Large intestine (tissue), 3 donors: ENCODE measurements at regions not wholly inside any gene's neighbourhood (a gene's known extent, or its start where the extent isn't known, plus 50 kb on each side); places are given as distances from the start of the nearest gene placed in this dataset.

Source experiments
- DNase-seq, 2 donors: peaks; one replicate each; pipeline versions ENCODE4 v3.0.0 to v3.0.0-alpha.2; 2013
- H3K27ac ChIP-seq: one replicate; pipeline ENCODE4 v1.5.1; 2013; ENCODE audit warnings: low read length
- H3K27me3 ChIP-seq: 2 replicates; pipeline ENCODE4 v1.6.1; 2013; ENCODE audit warnings: low read length; ENCODE audit not compliant: control insufficient read depth, insufficient read depth
- H3K36me3 ChIP-seq: 2 replicates; pipeline ENCODE4 v1.6.1; 2013; ENCODE audit warnings: low read length; ENCODE audit not compliant: control insufficient read depth, insufficient read depth
- H3K4me1 ChIP-seq: one replicate; pipeline ENCODE4 v1.6.1; 2013; ENCODE audit warnings: low read length; ENCODE audit not compliant: control insufficient read depth, insufficient read depth
- H3K4me3 ChIP-seq: one replicate; pipeline ENCODE4 v1.5.1; 2013; ENCODE audit warnings: low read length
- H3K9me3 ChIP-seq: one replicate; pipeline ENCODE4 v1.6.1; 2013; ENCODE audit warnings: mild to moderate bottlenecking, low read depth, low read length, moderate library complexity; ENCODE audit not compliant: control insufficient read depth
- WGBS: methylation state at CpG from one replicate; pipeline ENCODE4 v1.1.5; 2013; ENCODE audit warnings: low lambda C conversion rate; ENCODE audit not compliant: insufficient coverage; 5-methylcytosine and 5-hydroxymethylcytosine counted together

- Histone ChIP-seq H3K4me3 (no peak overlapping the region), H3K4me1 (no peaks in the 10 kb centered on the region), H3K27me3 (no peaks in the 10 kb centered on the region), H3K36me3 (no peaks in the 10 kb centered on the region), H3K9me3 (no peaks in the 10 kb centered on the region), H3K27ac (no peak overlapping the region)
- WGBS, result no CpG with 5 or more reads among the region's 5 CpGs
- DNase-seq, result no peak
Measured at GRCh38 chr7:68739306-68739705, 859.0 kb upstream of the AUTS2 start.

GRCh38 chr7:68744036-68744435 is 854.2 kb upstream of the AUTS2 start:
- Histone ChIP-seq H3K4me3 (no peak overlapping the region), H3K27ac (no peak overlapping the region), H3K27me3 (no peaks in the 10 kb centered on the region), H3K4me1 (no peaks in the 10 kb centered on the region), H3K36me3 (no peaks in the 10 kb centered on the region), H3K9me3 (no peaks in the 10 kb centered on the region)
- 75% methylated on average over 2 of the region's 5 CpGs for WGBS
- no peak for DNase-seq

GRCh38 chr7:68748934-68749900 is 849.1 kb upstream of the AUTS2 start:
- H3K27ac ChIP-seq, result no peak overlapping the region
- H3K27me3 ChIP-seq, result no peaks in the 10 kb centered on the region
- H3K4me3 ChIP-seq, result no peak overlapping the region
- H3K9me3 ChIP-seq, result no peaks in the 10 kb centered on the region
- no peaks in the 10 kb centered on the region for H3K4me1 ChIP-seq
- DNase-seq, result no peak
- H3K36me3 ChIP-seq, result no peaks in the 10 kb centered on the region
- 97% methylated on average over 5 of the region's 14 CpGs for WGBS

GRCh38 chr7:68752485-68753178 is 845.6 kb upstream of the AUTS2 start:
- Histone ChIP-seq H3K36me3 (no peaks in the 10 kb centered on the region), H3K4me3 (no peak overlapping the region)

GRCh38 chr7:68754414-68754813 is 843.9 kb upstream of the AUTS2 start:
- H3K4me1 ChIP-seq, result no peaks in the 10 kb centered on the region
- no peak overlapping the region for H3K4me3 ChIP-seq
- no peaks in the 10 kb centered on the region for H3K27me3 ChIP-seq
- WGBS, result no CpG with 5 or more reads among the region's 2 CpGs
- H3K9me3 ChIP-seq, result no peaks in the 10 kb centered on the region
- H3K36me3 ChIP-seq, result no peaks in the 10 kb centered on the region
- no peak overlapping the region for H3K27ac ChIP-seq
- DNase-seq, result no peak

More at GRCh38 chr7:68752485-68753178, 845.6 kb upstream of the AUTS2 start:
- no peak for DNase-seq
- WGBS, result 96% methylated on average over 3 of the region's 5 CpGs
- no peaks in the 10 kb centered on the region for H3K9me3 ChIP-seq
- H3K27ac ChIP-seq, result no peak overlapping the region
- no peaks in the 10 kb centered on the region for H3K27me3 ChIP-seq
- H3K4me1 ChIP-seq, result no peaks in the 10 kb centered on the region

GRCh38 chr7:68756986-68757495 is 841.2 kb upstream of the AUTS2 start:
- DNase-seq, result no peak
- no peak overlapping the region for H3K4me3 ChIP-seq
- H3K27me3 ChIP-seq, result peaks cover 3% of the 10 kb centered on the region
- no CpG with 5 or more reads among the region's 4 CpGs for WGBS
- no peaks in the 10 kb centered on the region for H3K4me1 ChIP-seq
- no peak overlapping the region for H3K27ac ChIP-seq
- no peaks in the 10 kb centered on the region for H3K36me3 ChIP-seq
- H3K9me3 ChIP-seq, result no peaks in the 10 kb centered on the region

- Histone ChIP-seq H3K9me3 (peaks cover 6% of the 10 kb centered on the region), H3K4me1 (no peaks in the 10 kb centered on the region), H3K27me3 (peaks cover 3% of the 10 kb centered on the region), H3K36me3 (no peaks in the 10 kb centered on the region), H3K4me3 (no peak overlapping the region), H3K27ac (no peak overlapping the region)
- DNase-seq, result no peak
- no CpG with 5 or more reads among the region's 3 CpGs for WGBS
Measured at GRCh38 chr7:68760556-68760955, 837.7 kb upstream of the AUTS2 start.

- DNase-seq, result no peak
- Histone ChIP-seq H3K4me1 (no peaks in the 10 kb centered on the region), H3K27ac (no peak overlapping the region), H3K27me3 (no peaks in the 10 kb centered on the region), H3K36me3 (no peaks in the 10 kb centered on the region), H3K4me3 (no peak overlapping the region), H3K9me3 (peaks cover 6% of the 10 kb centered on the region)
- 100% methylated on average over 1 of the region's 4 CpGs for WGBS
Measured at GRCh38 chr7:68767462-68767861, 830.8 kb upstream of the AUTS2 start.

- DNase-seq, result peak; percentile 12 to 21
- H3K27me3 ChIP-seq, result no peaks in the 10 kb centered on the region
- H3K4me3 ChIP-seq, result no peak overlapping the region
- H3K4me1 ChIP-seq, result no peaks in the 10 kb centered on the region
- no peaks in the 10 kb centered on the region for H3K36me3 ChIP-seq
- H3K9me3 ChIP-seq, result no peaks in the 10 kb centered on the region
- WGBS, result no CpG with 5 or more reads among the region's 6 CpGs
- H3K27ac ChIP-seq, result no peak overlapping the region
Measured at GRCh38 chr7:68770649-68771048, 827.6 kb upstream of the AUTS2 start.

- DNase-seq, result peak; percentile 26 to 37
- Histone ChIP-seq H3K27ac (no peak overlapping the region), H3K4me1 (no peaks in the 10 kb centered on the region), H3K9me3 (no peaks in the 10 kb centered on the region), H3K4me3 (no peak overlapping the region), H3K27me3 (no peaks in the 10 kb centered on the region), H3K36me3 (no peaks in the 10 kb centered on the region)
- WGBS, result no CpG with 5 or more reads among the region's 3 CpGs
Measured at GRCh38 chr7:68776326-68776725, 821.9 kb upstream of the AUTS2 start.
